ENCODE measurements at regions not wholly inside any gene's neighbourhood (a gene's known extent, or its start where the extent isn't known, plus 50 kb on each side); places are given as distances from the start of the nearest gene placed in this dataset.

- no peaks in the 10 kb centered on the region for H3K36me3 Mint-ChIP-seq (ENCODE audit: low read depth)
- H3K4me1 Mint-ChIP-seq = no peaks in the 10 kb centered on the region
- no peak for TF ChIP-seq CTCF (IDR thresholded peaks at IDR 0.05; ENCODE audit: unreplicated experiment in 3 of 3)
- no peaks in the 10 kb centered on the region for H3K27me3 Mint-ChIP-seq (ENCODE audit: low read depth)
- no peaks in the 10 kb centered on the region for H3K9me3 Mint-ChIP-seq
- no peak overlapping the region for H3K4me3 Mint-ChIP-seq
- no peak overlapping the region for H3K27ac Mint-ChIP-seq
Measured at GRCh38 chr5:12743582-12743981, 839.3 kb upstream of the CTNND2 start.

- no peaks in the 10 kb centered on the region for H3K4me1 Mint-ChIP-seq
- no peaks in the 10 kb centered on the region for H3K36me3 Mint-ChIP-seq (ENCODE audit: low read depth)
Measured at GRCh38 chr5:12730354-12730753, 826.1 kb upstream of the CTNND2 start.

GRCh38 chr5:12716664-12717063, 812.4 kb upstream of the CTNND2 start:
- H3K4me1 Mint-ChIP-seq = no peaks in the 10 kb centered on the region
- no peaks in the 10 kb centered on the region for H3K9me3 Mint-ChIP-seq
- TF ChIP-seq CTCF (IDR thresholded peaks at IDR 0.05; ENCODE audit: unreplicated experiment in 3 of 3) = no peak
- no peak overlapping the region for H3K27ac Mint-ChIP-seq
- H3K4me3 Mint-ChIP-seq = no peak overlapping the region
- H3K27me3 Mint-ChIP-seq (ENCODE audit: low read depth) = no peaks in the 10 kb centered on the region
- H3K36me3 Mint-ChIP-seq (ENCODE audit: low read depth) = no peaks in the 10 kb centered on the region

More at GRCh38 chr5:12730354-12730753, 826.1 kb upstream of the CTNND2 start:
- Mint-ChIP-seq H3K9me3 (peaks cover 10% of the 10 kb centered on the region), H3K27me3 (ENCODE audit: low read depth) (no peaks in the 10 kb centered on the region), H3K4me3 (no peak overlapping the region), H3K27ac (no peak overlapping the region)
- no peak for TF ChIP-seq CTCF (IDR thresholded peaks at IDR 0.05; ENCODE audit: unreplicated experiment in 3 of 3)

GRCh38 chr5:12707560-12707959, 803.3 kb upstream of the CTNND2 start:
- TF ChIP-seq CTCF (IDR thresholded peaks at IDR 0.05; ENCODE audit: unreplicated experiment in 3 of 3) = no peak
- no peak overlapping the region for H3K4me3 Mint-ChIP-seq
- no peak overlapping the region for H3K27ac Mint-ChIP-seq
- no peaks in the 10 kb centered on the region for H3K27me3 Mint-ChIP-seq (ENCODE audit: low read depth)
- no peaks in the 10 kb centered on the region for H3K9me3 Mint-ChIP-seq
- no peaks in the 10 kb centered on the region for H3K4me1 Mint-ChIP-seq
- no peaks in the 10 kb centered on the region for H3K36me3 Mint-ChIP-seq (ENCODE audit: low read depth)

- H3K36me3 Mint-ChIP-seq (ENCODE audit: low read depth) = no peaks in the 10 kb centered on the region
- no peaks in the 10 kb centered on the region for H3K27me3 Mint-ChIP-seq (ENCODE audit: low read depth)
- no peak overlapping the region for H3K27ac Mint-ChIP-seq
- peak; percentile 31 to 35 (median 35) for TF ChIP-seq CTCF (IDR thresholded peaks at IDR 0.05; ENCODE audit: unreplicated experiment in 3 of 3)
- no peaks in the 10 kb centered on the region for H3K4me1 Mint-ChIP-seq
- no peak overlapping the region for H3K4me3 Mint-ChIP-seq
- no peaks in the 10 kb centered on the region for H3K9me3 Mint-ChIP-seq
Measured at GRCh38 chr5:12704955-12705354, 800.7 kb upstream of the CTNND2 start.

GRCh38 chr5:12703254-12703653, 799.0 kb upstream of the CTNND2 start:
- no peak for TF ChIP-seq CTCF (IDR thresholded peaks at IDR 0.05; ENCODE audit: unreplicated experiment in 3 of 3)
- no peaks in the 10 kb centered on the region for H3K36me3 Mint-ChIP-seq (ENCODE audit: low read depth)
- H3K4me1 Mint-ChIP-seq = no peaks in the 10 kb centered on the region
- H3K4me3 Mint-ChIP-seq = no peak overlapping the region
- no peak overlapping the region for H3K27ac Mint-ChIP-seq
- H3K27me3 Mint-ChIP-seq (ENCODE audit: low read depth) = no peaks in the 10 kb centered on the region
- no peaks in the 10 kb centered on the region for H3K9me3 Mint-ChIP-seq

Data from nephron (organoid).